ENCODE measurements at regions not wholly inside any gene's neighbourhood (a gene's known extent, or its start where the extent isn't known, plus 50 kb on each side); places are given as distances from the start of the nearest gene placed in this dataset.
A peak's percentile ranks its signal among the peaks of the same experiment; 100 is the strongest.

- no peak for TF ChIP-seq ELF4 (CRISPR knock-in tag; IDR thresholded peaks at IDR 0.05; ENCODE audit: low read depth)
- TF ChIP-seq FOXJ3 (CRISPR knock-in tag; IDR thresholded peaks at IDR 0.05; ENCODE audit: borderline replicate concordance) = no peak
These were observed 89.4 kb upstream of the DRD2 start (continued) for GRCh38 chr11:113564527-113565130.

GRCh38 chr11:113563766-113564526 is 88.7 kb upstream of the DRD2 start:
- POLR2A ChIA-PET = no interaction called here
- no peaks in the 10 kb centered on the region for H3K27me3 Mint-ChIP-seq (ENCODE audit: low read depth)
- DNase-seq (ENCODE audit: low spot score) (no peak), ATAC-seq (no peak)
- TF ChIP-seq IRF2 (CRISPR knock-in tag; IDR thresholded peaks at IDR 0.05; ENCODE audit: borderline replicate concordance, low read depth) (no peak), CDX4 (CRISPR knock-in tag; IDR thresholded peaks at IDR 0.05; ENCODE audit: borderline replicate concordance) (no peak), PRDM15 (CRISPR knock-in tag; IDR thresholded peaks at IDR 0.05) (no peak)
- H3K4me1 Mint-ChIP-seq = peaks cover 55% of the 10 kb centered on the region
- CTCF ChIA-PET = interaction anchor here (1.1 to 1.9 kb wide), 3 partner anchors 10 to 167 kb away, joined by 3 to 5 read pairs (median 3); no protein-coding TSS in a partner anchor
- H3K4me3 Mint-ChIP-seq = no peak overlapping the region
- no peak overlapping the region for H3K27ac Mint-ChIP-seq
- no peaks in the 10 kb centered on the region for H3K9me3 Mint-ChIP-seq
- no peaks in the 10 kb centered on the region for H3K36me3 Mint-ChIP-seq

GRCh38 chr11:113562981-113563461 is 87.8 kb upstream of the DRD2 start:
- CTCF ChIA-PET = interaction anchor here (1.1 to 1.9 kb wide), 2 partner anchors 9 to 22 kb away, joined by 3 to 5 read pairs; no protein-coding TSS in a partner anchor
- no peak for TF ChIP-seq MLX (CRISPR knock-in tag; IDR thresholded peaks at IDR 0.05)
- no peak for DNase-seq (ENCODE audit: low spot score)

GRCh38 chr11:113562576-113562975 is 87.4 kb upstream of the DRD2 start:
- DNase-seq (ENCODE audit: low spot score) = no peak
- Mint-ChIP-seq H3K27me3 (ENCODE audit: low read depth) (no peaks in the 10 kb centered on the region), H3K9me3 (no peaks in the 10 kb centered on the region), H3K27ac (0 out of 2 replicates have a peak overlapping the region, but pooled peaks have one; percentile 52), H3K4me3 (no peak overlapping the region), H3K36me3 (no peaks in the 10 kb centered on the region), H3K4me1 (peaks cover 51% of the 10 kb centered on the region)
- ChIA-PET CTCF (interaction anchor here (1.1 to 1.9 kb wide), 2 partner anchors 9 to 22 kb away, joined by 3 to 5 read pairs; no protein-coding TSS in a partner anchor), POLR2A (no interaction called here)
- TF ChIP-seq MXD4 (CRISPR knock-in tag; IDR thresholded peaks at IDR 0.05; ENCODE audit: borderline replicate concordance) = no peak
- TF ChIP-seq ZNF423 (CRISPR knock-in tag; IDR thresholded peaks at IDR 0.05) = no peak
- no peak for TF ChIP-seq SMAD3 (CRISPR knock-in tag; IDR thresholded peaks at IDR 0.05; ENCODE audit: borderline replicate concordance)
- no peak for TF ChIP-seq MYBL2 (CRISPR knock-in tag; IDR thresholded peaks at IDR 0.05)
- TF ChIP-seq E2F5 (CRISPR knock-in tag; IDR thresholded peaks at IDR 0.05) = no peak
- TF ChIP-seq NR2C2 (CRISPR knock-in tag; IDR thresholded peaks at IDR 0.05) = no peak
- TF ChIP-seq ZBTB21 (CRISPR knock-in tag; IDR thresholded peaks at IDR 0.05; ENCODE audit: borderline replicate concordance) = no peak
- no peak for TF ChIP-seq MLX (CRISPR knock-in tag; IDR thresholded peaks at IDR 0.05)
- no peak for TF ChIP-seq IRF2 (CRISPR knock-in tag; IDR thresholded peaks at IDR 0.05; ENCODE audit: borderline replicate concordance, low read depth)
- TF ChIP-seq NR1H2 (CRISPR knock-in tag; IDR thresholded peaks at IDR 0.05) = no peak
- TF ChIP-seq ZNF512 (CRISPR knock-in tag; IDR thresholded peaks at IDR 0.05; ENCODE audit: borderline replicate concordance) = no peak
- no peak for TF ChIP-seq CREM (CRISPR knock-in tag; IDR thresholded peaks at IDR 0.05)
- no peak for TF ChIP-seq ATF3 (CRISPR knock-in tag; conservative IDR thresholded peaks at IDR 0.05)
- TF ChIP-seq RORB (CRISPR knock-in tag; IDR thresholded peaks at IDR 0.05) = no peak
- no peak for ATAC-seq

More at GRCh38 chr11:113562981-113563461, 87.8 kb upstream of the DRD2 start:
- Mint-ChIP-seq H3K36me3 (no peaks in the 10 kb centered on the region), H3K27me3 (ENCODE audit: low read depth) (no peaks in the 10 kb centered on the region), H3K27ac (peak overlapping the region; percentile 52; the same call in 1 of the 2 replicates), H3K9me3 (no peaks in the 10 kb centered on the region), H3K4me1 (peaks cover 52% of the 10 kb centered on the region), H3K4me3 (no peak overlapping the region)
- POLR2A ChIA-PET = no interaction called here
- peak; percentile 28; the same call in 1 of the 2 replicates for ATAC-seq
